HG02870 (cell line): ENCODE measurements at regions not wholly inside any gene's neighbourhood (a gene's known extent, or its start where the extent isn't known, plus 50 kb on each side); places are given as distances from the start of the nearest gene placed in this dataset.
"Not testable (repeated sequence)": the region's sequence is repeated elsewhere in the genome, so short reads cannot be mapped to it uniquely, and the experiment has no call there.

ENCODE experiments used
- ATAC-seq: cut with Tn5 transposase; IDR thresholded peaks from one replicate; pipeline ENCODE4 v1.9.1; 2021; ENCODE audit warnings: mild to moderate bottlenecking, moderate library complexity; ENCODE audit not compliant: unreplicated experiment

DNA sequence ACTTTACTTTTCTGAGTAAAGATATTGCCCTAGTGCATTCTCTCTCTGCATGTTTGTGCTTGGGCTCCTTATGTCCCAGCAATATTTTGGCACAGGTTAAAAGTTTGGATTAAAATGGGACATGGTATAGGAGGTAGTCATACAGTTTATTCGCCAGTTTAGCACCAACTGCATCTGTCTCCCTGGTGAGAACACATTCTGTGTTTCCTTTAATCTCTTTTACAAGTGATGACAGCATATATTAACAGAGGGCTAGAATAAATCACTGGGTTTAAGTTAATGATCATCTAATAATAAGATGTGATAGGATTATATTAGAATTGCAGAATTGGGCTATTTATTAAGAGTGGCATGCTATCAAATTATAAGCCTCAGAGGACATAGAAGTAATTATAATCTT lies 550.1 kb downstream of the LRRC70 start:
- no peak for ATAC-seq

DNA sequence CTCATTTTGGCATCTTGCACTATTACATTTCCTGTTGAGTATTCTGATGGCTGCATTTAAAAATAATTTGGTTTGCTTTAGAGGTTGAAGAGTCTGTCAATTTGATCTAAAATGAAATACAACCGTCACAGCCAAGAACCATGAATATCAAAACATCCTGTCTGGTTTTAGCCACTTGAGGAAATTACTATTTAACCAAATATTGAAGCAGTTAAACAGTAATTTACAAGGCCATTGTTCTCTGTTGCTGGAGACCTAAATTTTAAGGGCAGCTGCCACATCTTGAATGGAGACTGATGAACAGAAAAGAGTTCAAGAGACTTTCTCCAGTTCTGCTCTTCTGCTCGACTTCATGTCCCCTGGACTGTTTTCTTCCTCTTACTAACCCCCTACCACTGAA lies 549.4 kb downstream of the LRRC70 start:
- ATAC-seq, result no peak

DNA sequence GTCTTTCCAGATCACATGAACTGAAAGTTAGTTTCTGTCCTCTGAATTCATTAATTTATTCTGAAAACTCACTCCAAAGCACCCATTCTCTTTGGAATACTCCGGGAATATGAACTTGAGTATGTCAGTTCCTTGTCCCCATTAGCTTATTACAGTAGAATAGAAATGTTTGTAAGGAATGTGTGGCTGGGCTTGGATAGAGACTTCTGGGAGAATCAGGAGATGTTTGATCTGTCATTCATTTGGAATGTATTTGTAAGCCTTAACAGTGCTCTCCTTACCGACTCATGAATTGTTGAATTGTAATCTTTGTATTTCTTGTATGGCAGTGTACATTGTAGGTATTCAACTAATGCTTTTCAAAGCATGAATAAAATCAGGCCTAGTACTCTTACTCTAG lies 548.4 kb downstream of the LRRC70 start:
- no peak for ATAC-seq

DNA sequence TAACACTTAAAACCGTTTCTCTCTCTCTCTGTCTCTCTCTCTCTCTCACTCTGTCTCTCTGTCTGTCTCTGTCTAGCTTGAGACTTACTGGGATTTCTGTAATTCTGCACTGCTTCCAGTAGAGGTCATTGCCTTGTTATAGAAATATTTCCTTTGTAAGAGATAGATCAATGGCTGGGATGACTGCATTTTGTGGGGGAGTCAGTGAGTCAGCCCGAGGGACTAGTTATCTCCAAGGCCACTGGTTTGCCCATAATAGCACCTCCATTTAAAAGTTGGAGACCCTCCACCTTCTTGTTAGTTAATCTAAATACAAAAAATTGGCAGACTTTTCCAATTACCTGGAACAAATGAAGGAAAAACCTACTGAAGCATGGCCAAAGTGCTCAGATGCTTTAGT lies 547.2 kb downstream of the LRRC70 start:
- no peak for ATAC-seq

DNA sequence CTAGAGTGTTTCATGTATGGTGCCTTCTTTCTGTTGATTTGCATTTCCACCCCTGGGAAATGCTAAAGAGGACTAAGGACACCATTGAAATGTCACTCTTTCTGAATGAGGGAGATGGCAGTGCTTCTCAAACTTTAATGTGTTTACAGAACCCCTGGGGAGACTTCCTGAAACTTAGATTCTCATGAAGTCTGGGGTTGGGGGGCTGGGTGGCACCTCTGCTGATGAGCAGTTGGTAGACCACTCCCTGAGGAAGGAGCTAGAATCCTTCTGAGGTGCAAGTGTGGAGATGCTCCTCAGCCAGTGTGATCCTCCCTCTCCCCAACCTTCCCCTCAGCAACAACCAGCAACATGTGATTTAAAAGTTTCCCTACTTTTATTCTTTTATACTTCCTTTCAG lies 546.8 kb downstream of the LRRC70 start:
- ATAC-seq, result no peak

DNA sequence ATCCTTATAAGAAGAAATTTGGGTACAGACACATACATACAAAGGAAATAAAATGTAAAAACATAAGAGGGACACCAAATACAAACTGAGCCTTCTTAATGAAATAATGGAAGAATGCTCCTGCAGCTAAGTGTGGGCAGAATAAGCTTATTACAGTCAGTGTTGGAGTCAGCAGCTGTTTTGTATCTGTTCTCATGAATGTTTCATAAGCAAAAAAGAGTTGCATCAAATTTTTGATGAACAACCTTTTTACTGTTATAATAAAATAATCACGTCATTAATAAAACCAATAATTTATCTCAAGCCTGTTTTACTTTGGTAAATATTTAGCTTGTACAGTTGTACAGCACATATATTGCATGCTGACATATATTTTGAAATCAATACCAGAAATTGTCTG lies 545.6 kb downstream of the LRRC70 start:
- no peak for ATAC-seq

DNA sequence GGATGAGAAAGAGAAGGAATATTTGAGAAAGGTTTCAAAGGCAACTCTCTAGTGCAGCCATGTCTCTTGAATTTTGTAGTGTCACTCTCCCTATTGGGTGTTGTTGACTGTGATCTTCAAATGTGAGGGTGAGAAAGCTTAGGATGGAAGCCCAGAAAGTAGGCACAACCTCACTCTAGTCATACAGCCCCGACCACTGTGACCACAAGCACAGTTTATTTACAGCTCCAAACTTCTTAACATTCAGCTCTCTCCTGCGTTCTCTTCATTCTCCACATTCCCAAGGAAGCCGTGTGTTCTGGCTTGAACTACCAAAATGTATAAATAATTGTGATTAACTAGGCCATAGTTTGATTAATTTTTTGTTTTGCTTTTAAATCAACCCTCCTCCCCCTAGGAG lies 542.9 kb downstream of the LRRC70 start:
- no peak for ATAC-seq

DNA sequence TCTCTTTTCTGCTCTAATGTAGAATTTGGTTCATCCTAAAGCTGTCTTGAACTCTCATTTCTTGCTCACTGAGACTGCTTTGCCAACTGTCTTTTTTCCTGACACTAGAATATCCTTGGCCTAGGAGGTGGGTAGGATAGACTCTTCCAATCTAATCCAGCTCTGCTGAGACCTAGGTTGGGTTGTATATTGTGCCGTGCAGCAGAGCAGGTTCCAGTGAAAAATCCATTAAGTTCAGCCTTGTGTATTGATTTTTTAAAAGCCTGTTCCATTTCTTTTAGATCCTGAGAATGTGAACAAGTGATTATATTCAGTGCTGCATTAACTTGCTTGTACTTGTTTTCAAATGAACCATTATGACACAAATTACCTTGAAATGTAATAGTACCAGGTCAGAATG lies 539.6 kb downstream of the LRRC70 start:
- ATAC-seq, result no peak

DNA sequence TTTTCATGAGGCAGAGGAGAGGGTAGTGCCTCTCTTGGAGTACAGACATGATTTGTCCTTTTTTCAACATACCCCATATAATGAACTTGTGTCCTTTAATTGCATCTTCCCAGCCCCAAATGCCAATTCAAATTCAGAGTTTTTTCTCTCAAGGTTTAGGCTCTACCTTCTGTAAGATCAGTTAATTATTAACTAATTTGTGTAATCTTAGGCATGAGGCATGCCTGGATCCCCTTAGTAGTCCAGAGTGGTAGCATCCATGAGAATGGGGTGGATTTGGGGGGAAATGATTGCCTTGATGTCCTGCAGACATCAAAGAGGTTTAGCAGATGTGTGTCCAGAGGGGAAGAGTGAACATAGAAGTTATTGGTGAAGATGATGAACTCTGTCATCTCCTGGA lies 533.3 kb downstream of the LRRC70 start:
- ATAC-seq, result no peak

DNA sequence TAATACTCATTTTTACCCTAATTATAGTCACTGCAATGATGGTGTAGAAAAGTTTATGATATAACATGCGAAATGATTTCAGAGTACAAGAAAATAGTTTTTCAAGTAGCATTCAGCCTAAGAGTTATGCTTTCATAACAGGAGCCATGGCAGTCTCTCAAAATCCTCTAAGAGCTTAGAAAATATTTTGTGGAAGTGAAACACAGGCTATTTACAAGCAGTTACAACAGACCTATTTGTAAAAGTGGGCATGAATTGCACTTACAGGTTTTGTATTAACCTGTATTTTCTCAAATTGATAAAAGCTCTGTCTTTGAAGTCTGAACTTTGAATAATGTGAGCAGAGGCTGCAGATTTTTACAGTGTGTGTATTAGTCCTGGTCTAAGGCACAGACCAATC lies 523.3 kb downstream of the LRRC70 start:
- no peak for ATAC-seq

DNA sequence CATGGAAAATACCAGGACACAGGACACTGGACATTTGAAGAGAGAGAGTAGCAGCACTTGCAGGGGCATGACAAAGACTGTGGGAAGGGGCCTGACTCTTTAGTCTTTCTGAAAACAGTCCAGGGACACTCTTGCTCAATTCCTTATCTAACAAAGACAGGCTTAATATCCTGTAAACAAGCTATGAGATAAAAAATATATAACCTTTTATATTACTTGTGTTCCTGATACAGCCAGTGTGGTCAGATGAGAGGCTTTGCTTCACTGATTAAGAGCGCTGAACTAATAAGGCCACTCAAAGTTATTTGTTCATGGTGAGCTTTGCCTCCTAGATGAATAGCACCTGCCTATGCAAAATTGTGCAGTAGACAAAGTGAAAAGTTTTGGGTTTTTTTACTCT lies 518.7 kb downstream of the LRRC70 start:
- ATAC-seq, result no peak

DNA sequence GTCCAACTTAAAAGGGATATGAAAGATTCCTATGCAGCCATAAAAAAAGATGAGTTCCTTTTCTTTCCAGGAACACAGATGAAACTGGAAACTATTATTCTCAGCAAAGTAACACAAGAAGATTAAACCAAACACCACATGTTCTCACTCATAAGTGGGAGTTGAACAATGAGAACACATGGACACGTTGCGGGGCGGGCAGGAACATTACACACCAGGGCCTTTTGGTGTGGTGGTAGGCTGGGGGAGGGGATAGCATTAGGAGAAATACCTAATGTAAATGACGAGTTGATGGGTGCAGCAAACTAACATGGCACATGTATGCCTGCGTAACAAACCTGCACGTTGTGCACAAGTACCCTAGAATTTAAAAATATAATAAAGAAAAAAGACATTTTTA lies 516.1 kb downstream of the LRRC70 start:
- ATAC-seq, result no peak

DNA sequence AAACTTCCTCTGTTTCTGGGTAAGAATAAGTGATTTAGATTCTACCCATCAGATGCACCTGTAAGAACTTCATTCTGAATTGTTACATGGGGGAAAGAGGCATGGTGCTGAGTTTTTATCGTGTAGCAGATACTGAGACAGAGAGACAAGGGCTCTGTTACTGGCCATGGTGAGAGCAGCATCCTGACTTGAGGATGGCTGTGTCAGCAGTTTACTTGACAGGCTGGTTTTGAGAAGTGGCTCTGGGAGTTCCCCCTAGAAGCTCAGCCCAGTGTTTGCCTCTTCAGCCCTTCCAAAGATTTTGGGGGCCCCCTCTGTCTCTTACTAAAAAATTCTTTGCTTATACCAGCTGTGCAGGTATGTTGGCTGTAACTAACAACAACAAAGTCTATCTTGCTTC lies 510.5 kb downstream of the LRRC70 start:
- ATAC-seq, result no peak

DNA sequence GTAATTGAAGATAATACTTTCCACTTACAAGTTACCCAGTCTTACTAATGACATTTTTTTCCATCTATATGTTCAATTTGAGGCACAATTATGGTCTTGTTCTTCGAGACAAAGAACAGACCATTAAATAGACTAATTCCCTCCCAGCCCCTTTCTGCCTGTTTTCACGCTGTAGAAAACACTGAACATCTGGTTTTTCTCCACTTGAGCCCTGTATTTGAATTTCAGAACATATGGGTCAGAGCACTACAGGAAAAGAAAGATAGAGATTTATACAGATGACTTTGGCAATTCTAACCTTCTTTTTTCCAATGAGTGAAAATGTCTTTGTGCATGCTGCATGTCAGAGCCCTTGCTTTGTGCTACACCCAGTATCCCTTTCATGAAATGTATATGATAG lies 506.9 kb downstream of the LRRC70 start:
- no peak for ATAC-seq

DNA sequence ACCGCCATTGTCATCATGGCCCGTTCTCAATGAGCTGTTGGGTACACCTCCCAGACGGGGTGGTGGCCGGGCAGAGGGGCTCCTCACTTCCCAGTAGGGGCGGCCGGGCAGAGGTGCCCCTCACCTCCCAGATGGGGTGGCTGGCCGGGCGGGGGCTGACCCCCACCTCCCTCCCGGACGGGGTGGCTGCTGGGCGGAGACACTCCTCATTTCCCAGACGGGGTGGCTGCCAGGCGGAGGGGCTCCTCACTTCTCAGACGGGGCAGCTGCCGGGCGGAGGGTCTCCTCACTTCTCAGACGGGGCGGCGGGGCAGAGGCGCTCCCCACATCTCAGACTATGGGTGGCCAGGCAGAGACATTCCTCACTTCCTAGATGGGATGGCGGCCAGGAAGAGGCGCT lies 505.1 kb downstream of the LRRC70 start:
- not testable (repeated sequence) for ATAC-seq

DNA sequence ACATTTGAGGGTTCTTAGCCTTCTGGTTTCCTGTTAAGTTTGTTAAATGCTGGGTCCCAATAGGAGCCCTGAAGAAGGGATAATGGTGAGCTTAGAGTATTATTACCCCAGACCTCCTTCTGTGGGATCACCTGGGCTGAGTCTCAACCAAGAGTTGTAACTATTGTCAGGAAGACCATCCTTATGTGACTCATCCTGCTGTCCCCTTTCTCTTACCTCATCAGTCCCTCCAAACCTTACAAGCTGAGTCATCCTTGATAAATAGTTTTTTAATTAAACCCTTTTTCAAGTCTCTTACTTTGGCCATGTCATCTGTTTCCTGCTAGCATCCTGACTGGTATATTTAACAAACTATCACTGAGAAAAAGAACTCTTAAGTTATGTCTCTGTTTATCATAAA lies 502.8 kb downstream of the LRRC70 start:
- ATAC-seq, result no peak

DNA sequence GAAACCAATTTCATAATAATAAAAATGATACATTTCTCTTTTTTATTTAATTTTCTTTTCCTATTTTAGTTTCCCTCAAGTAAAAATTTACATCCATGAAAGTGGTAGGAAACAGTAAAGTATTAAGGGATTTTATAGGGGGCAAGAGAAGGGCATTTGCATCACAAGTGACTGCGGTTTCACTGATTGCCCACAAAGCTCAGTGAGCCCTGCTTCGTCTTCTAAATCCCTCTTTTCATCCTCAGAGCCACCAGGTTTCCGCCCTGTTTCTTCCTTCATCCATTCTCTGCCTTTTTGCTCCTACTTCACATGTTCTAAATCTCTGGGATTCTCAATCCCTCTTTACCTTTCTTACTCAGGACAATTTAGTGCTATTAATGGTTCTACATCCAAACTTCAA lies 491.4 kb downstream of the LRRC70 start:
- no peak for ATAC-seq

DNA sequence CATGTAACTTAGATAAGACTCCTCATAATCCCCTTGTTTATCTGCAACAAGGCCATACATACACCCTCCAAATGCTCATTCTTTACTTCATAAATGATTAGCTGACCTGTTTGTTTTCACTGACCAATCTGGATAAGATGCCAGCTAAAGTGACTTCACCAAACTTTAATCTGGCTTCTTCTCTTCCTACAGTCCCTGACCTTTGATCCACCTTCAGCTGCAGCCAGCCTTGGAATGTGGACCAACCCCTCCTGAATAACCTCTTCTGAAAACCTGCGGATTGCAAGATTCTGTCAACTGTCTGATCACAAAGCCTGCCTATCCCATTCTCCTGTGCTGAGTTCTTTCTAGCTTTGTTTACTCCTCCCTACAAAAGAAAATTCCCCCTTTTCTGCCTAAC lies 476.8 kb downstream of the LRRC70 start:
- no peak for ATAC-seq

DNA sequence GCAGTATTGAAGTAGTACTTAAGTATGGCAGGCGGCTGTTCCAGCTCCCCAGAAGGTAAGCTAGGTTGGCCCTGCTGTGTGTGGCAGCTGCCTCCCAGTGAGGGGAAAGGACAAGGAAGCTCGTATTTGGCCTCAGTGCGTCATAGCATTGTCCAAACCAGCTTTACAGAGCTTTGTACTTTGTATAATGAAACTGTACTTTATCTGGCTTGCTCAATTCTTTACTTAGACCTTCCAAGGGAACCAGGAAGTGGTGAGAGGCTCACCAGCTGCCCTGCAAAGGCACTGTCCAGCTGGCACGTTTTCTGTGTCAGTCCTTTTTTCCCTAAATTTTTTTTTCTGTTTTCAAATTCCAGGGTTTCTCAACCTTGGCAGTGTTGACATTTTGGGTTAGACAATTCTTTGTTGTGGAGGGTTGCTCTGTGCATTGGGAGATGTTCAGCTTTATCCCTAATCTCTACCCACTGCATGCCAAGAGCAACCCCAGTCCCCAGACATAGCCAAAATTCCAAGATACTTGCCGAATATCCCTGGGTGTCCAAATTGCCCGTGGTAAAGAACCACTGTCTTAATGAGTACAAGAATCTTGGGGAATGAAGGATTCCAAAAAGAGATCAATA lies 474.5 kb downstream of the LRRC70 start:
- no peak for ATAC-seq

DNA sequence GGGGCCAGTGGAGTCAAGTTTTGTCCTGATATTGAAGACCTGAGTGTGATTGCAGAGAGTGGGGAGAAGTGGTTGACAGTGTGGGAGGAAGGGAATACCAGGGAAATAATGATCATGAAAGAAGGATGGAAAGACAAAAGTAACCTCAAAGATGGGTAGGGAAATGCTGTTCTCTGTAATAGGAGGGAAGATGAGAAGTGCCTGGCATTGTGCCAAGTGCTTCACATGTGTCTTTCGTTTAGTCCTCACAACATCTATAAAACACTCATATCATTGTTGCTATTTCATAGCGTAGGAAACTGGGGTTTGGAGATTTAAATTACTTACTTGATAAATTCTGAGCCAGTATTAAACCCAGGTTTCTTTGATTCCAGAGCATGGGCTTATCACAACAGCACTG lies 472.3 kb downstream of the LRRC70 start:
- no peak for ATAC-seq

DNA sequence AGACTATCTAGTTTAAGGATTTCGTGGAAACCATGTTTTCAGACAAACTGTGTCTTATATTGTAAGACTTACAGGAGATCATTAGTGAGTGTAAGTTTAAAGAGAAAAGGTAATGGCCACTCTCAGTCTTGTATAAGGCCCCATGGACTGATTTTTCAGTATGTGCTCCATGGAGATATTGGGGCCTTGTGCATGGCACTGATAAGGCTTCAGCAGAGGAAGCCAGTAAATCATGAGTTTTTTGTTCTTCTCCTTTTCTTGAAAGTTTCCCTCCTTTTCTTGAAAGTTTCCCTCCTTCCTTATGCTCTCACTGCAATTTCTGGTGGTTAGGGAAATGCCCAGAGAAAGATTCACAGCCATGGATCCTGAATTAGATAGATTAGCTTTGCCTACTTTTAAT lies 471.3 kb downstream of the LRRC70 start:
- ATAC-seq, result no peak

DNA sequence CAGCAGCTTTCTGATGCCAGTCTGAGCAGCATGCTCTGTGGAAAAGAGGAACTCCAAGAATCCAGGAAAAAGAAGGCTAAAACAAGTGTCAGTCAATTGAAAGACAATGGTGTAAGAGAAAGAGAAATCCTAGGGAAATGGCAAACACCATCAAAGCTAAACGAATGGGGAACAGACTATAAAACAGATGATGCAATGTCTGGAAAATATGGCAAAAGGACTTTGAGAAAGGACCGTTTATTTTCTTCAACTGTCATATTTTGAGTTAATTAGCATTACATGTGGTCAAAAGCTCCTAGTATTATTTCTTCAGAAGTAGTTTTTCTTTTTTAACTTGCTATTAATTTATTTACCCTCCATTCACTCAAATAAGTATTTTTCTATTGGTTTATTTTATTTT lies 465.2 kb downstream of the LRRC70 start:
- ATAC-seq, result no peak

DNA sequence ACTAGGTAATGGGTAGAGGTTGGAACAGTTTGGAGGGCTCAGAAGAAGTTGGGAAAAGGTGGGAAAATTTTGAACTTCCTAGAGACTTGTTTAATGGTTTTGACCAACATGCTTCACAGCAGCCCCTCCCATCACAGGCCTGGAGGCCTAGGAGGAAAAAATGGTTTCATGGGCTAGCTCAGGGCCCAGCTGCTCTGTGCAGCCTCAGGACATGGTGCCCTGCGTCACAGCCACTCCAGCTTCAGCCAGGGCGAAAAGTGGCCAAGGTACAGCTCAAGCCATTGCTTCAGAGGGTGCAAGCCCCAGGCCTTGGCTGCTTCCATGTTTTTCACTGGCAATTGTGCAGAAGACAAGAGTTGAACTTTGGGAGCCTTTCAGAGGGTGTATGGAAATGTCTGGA lies 453.7 kb downstream of the LRRC70 start:
- no peak for ATAC-seq

DNA sequence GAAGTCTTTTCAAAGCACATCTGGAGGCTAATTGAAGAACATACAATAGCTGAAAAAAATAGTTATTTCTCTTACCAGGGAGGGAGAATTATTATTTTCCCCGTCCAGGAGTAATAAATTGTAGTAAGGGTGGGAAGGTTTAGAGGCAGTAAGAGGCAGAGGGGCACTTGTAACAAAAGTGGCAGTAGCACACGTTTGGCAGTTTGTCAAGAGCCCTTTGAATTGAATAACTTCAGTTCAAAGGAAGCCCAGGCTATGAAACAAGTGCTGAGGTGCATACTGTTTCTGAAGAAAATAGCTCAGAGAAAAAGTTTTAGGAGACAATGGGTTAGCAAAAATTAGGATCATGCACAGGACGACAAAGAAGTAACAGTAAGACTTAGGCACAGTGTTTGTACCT lies 451.3 kb downstream of the LRRC70 start:
- ATAC-seq, result no peak
